ENCODE measurements at regions not wholly inside any gene's neighbourhood (a gene's known extent, or its start where the extent isn't known, plus 50 kb on each side); places are given as distances from the start of the nearest gene placed in this dataset.

GRCh38 chr2:83280391-83280790, 1178.7 kb downstream of the SUCLG1 start:
- Histone ChIP-seq H3K27ac (ENCODE audit: extremely low read depth, low read depth, low read length) (no peak overlapping the region), H3K9me3 (ENCODE audit: control insufficient read depth, insufficient read depth, low read depth, low read length) (no peaks in the 10 kb centered on the region), H3K36me3 (ENCODE audit: control insufficient read depth in 2 of 2, insufficient read depth in 1 of 2, low read length in 2 of 2) (no peaks in the 10 kb centered on the region), H3K4me1 (ENCODE audit: control insufficient read depth, insufficient read depth, low read length) (no peaks in the 10 kb centered on the region), H3K4me3 (ENCODE audit: low read depth, low read length) (no peak overlapping the region)
- TF ChIP-seq ZNF837 (tag by site-specific recombination; IDR thresholded peaks at IDR 0.05), result no peak
- CTCF ChIA-PET, result no interaction called here
- POLR2A ChIA-PET, result no interaction called here

DNA sequence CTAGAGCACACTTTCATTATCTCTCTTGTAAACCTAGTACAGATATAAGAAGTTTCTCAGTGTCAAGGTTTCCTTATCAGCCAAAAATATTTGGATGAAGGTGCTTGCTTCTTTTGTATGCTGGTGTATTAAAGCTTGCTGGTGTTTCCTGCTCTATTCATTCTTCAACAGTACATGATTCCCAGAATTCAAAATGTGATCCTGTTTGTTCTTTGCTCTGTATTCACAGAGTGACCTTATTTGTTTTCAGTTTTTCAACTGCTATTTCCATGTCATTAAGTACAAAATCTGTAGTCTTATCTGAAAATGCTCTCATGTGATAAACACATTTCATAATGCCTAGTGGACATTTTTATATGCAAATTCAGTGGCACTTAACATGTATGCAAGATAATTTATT, 1185.8 kb downstream of the SUCLG1 start:
- TF ChIP-seq WT1 (tag by site-specific recombination; IDR thresholded peaks at IDR 0.05), result no peak
- TF ChIP-seq, protein P1, sequence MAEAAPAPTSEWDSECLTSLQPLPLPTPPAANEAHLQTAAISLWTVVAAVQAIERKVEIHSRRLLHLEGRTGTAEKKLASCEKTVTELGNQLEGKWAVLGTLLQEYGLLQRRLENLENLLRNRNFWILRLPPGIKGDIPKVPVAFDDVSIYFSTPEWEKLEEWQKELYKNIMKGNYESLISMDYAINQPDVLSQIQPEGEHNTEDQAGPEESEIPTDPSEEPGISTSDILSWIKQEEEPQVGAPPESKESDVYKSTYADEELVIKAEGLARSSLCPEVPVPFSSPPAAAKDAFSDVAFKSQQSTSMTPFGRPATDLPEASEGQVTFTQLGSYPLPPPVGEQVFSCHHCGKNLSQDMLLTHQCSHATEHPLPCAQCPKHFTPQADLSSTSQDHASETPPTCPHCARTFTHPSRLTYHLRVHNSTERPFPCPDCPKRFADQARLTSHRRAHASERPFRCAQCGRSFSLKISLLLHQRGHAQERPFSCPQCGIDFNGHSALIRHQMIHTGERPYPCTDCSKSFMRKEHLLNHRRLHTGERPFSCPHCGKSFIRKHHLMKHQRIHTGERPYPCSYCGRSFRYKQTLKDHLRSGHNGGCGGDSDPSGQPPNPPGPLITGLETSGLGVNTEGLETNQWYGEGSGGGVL (tag by site-specific recombination; IDR thresholded peaks at IDR 0.05), result no peak
- TF ChIP-seq HOXC10 (CRISPR knock-in tag; IDR thresholded peaks at IDR 0.05), result no peak
- no peak for TF ChIP-seq ZNF792 (tag by site-specific recombination; IDR thresholded peaks at IDR 0.05)
- TF ChIP-seq, protein P2, sequence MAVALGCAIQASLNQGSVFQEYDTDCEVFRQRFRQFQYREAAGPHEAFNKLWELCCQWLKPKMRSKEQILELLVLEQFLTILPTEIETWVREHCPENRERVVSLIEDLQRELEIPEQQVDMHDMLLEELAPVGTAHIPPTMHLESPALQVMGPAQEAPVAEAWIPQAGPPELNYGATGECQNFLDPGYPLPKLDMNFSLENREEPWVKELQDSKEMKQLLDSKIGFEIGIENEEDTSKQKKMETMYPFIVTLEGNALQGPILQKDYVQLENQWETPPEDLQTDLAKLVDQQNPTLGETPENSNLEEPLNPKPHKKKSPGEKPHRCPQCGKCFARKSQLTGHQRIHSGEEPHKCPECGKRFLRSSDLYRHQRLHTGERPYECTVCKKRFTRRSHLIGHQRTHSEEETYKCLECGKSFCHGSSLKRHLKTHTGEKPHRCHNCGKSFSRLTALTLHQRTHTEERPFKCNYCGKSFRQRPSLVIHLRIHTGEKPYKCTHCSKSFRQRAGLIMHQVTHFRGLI (tag by site-specific recombination; IDR thresholded peaks at IDR 0.05), result no peak
- TF ChIP-seq ZNF202 (tag by site-specific recombination; IDR thresholded peaks at IDR 0.05; ENCODE audit: borderline replicate concordance), result no peak
- no peak for TF ChIP-seq YY1 (tag by site-specific recombination; IDR thresholded peaks at IDR 0.05)
- no peak for TF ChIP-seq ZFP37 (tag by site-specific recombination; IDR thresholded peaks at IDR 0.05)
- TF ChIP-seq ZNF394 (tag by site-specific recombination; IDR thresholded peaks at IDR 0.05; ENCODE audit: borderline replicate concordance), result no peak
- TF ChIP-seq HOXA7 (CRISPR knock-in tag; IDR thresholded peaks at IDR 0.05; ENCODE audit: borderline replicate concordance), result no peak
- no peak for TF ChIP-seq KLF7 (tag by site-specific recombination; IDR thresholded peaks at IDR 0.05; ENCODE audit: borderline replicate concordance)
- TF ChIP-seq ZNF324 (tag by site-specific recombination; IDR thresholded peaks at IDR 0.05), result no peak
- no peak for TF ChIP-seq ZNF26 (tag by site-specific recombination; IDR thresholded peaks at IDR 0.05)
- TF ChIP-seq, protein P3, sequence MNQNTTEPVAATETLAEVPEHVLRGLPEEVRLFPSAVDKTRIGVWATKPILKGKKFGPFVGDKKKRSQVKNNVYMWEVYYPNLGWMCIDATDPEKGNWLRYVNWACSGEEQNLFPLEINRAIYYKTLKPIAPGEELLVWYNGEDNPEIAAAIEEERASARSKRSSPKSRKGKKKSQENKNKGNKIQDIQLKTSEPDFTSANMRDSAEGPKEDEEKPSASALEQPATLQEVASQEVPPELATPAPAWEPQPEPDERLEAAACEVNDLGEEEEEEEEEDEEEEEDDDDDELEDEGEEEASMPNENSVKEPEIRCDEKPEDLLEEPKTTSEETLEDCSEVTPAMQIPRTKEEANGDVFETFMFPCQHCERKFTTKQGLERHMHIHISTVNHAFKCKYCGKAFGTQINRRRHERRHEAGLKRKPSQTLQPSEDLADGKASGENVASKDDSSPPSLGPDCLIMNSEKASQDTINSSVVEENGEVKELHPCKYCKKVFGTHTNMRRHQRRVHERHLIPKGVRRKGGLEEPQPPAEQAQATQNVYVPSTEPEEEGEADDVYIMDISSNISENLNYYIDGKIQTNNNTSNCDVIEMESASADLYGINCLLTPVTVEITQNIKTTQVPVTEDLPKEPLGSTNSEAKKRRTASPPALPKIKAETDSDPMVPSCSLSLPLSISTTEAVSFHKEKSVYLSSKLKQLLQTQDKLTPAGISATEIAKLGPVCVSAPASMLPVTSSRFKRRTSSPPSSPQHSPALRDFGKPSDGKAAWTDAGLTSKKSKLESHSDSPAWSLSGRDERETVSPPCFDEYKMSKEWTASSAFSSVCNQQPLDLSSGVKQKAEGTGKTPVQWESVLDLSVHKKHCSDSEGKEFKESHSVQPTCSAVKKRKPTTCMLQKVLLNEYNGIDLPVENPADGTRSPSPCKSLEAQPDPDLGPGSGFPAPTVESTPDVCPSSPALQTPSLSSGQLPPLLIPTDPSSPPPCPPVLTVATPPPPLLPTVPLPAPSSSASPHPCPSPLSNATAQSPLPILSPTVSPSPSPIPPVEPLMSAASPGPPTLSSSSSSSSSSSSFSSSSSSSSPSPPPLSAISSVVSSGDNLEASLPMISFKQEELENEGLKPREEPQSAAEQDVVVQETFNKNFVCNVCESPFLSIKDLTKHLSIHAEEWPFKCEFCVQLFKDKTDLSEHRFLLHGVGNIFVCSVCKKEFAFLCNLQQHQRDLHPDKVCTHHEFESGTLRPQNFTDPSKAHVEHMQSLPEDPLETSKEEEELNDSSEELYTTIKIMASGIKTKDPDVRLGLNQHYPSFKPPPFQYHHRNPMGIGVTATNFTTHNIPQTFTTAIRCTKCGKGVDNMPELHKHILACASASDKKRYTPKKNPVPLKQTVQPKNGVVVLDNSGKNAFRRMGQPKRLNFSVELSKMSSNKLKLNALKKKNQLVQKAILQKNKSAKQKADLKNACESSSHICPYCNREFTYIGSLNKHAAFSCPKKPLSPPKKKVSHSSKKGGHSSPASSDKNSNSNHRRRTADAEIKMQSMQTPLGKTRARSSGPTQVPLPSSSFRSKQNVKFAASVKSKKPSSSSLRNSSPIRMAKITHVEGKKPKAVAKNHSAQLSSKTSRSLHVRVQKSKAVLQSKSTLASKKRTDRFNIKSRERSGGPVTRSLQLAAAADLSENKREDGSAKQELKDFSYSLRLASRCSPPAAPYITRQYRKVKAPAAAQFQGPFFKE (tag by site-specific recombination; IDR thresholded peaks at IDR 0.05; ENCODE audit: borderline replicate concordance), result no peak
- no peak for TF ChIP-seq ZNF423 (tag by site-specific recombination; IDR thresholded peaks at IDR 0.05)
- no peak for TF ChIP-seq OVOL3 (tag by site-specific recombination; IDR thresholded peaks at IDR 0.05)
- TF ChIP-seq ZFP3 (tag by site-specific recombination; IDR thresholded peaks at IDR 0.05; ENCODE audit: low read depth), result no peak
- Histone ChIP-seq H3K27ac (ENCODE audit: extremely low read depth, low read depth, low read length) (no peak overlapping the region), H3K4me1 (ENCODE audit: control insufficient read depth, insufficient read depth, low read length) (no peaks in the 10 kb centered on the region), H3K4me3 (ENCODE audit: low read depth, low read length) (no peak overlapping the region), H3K36me3 (ENCODE audit: control insufficient read depth in 2 of 2, insufficient read depth in 1 of 2, low read length in 2 of 2) (no peaks in the 10 kb centered on the region), H3K9me3 (ENCODE audit: control insufficient read depth, insufficient read depth, low read depth, low read length) (no peaks in the 10 kb centered on the region)
- POLR2A ChIA-PET, result no interaction called here
- CTCF ChIA-PET, result no interaction called here

All from HEK293 (cell line).